A673 (cell line): ENCODE measurements at regions not wholly inside any gene's neighbourhood (a gene's known extent, or its start where the extent isn't known, plus 50 kb on each side); places are given as distances from the start of the nearest gene placed in this dataset.

Experiments used
- EZH2 ChIP-seq: fragments of 200-600 bp; sonication (generic); IDR thresholded peaks from 2 replicates; pipeline ENCODE4 v1.6.1; 2017; ENCODE audit warnings: borderline replicate concordance, low read depth, mild to moderate bottlenecking, mixed read lengths, antibody characterized with exemption, low read length; ENCODE audit not compliant: poor library complexity, severe bottlenecking
- TF ChIP-seq, protein P1 (sequence below): fragments of 300-800, 200-600 bp; sonication (generic); conservative IDR thresholded peaks from 2 replicates; pipeline ENCODE4 v1.5.1; 2017; ENCODE audit warnings: low read depth, mild to moderate bottlenecking, antibody characterized with exemption, low read length, moderate library complexity, mixed read lengths

DNA sequence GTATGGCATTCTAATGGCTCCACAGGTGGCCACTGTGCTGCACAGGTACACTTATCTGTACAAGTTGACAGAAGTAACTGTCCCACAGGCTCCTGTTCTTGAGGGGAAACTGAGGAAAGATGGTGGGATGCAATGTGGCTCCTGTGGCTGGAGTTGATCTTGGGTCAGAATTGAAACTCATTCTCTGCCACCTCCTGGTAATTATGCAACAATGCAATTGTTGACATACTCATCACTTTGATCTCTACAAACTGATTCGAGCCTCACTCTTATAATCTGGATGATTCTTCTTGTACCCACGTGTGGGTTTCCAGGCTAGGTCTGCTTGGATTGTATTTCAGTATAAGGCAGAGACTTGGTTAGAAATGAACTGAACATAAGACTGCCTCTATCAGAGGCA is 148.8 kb downstream of the CCNG2 start:
- TF ChIP-seq, protein P1, sequence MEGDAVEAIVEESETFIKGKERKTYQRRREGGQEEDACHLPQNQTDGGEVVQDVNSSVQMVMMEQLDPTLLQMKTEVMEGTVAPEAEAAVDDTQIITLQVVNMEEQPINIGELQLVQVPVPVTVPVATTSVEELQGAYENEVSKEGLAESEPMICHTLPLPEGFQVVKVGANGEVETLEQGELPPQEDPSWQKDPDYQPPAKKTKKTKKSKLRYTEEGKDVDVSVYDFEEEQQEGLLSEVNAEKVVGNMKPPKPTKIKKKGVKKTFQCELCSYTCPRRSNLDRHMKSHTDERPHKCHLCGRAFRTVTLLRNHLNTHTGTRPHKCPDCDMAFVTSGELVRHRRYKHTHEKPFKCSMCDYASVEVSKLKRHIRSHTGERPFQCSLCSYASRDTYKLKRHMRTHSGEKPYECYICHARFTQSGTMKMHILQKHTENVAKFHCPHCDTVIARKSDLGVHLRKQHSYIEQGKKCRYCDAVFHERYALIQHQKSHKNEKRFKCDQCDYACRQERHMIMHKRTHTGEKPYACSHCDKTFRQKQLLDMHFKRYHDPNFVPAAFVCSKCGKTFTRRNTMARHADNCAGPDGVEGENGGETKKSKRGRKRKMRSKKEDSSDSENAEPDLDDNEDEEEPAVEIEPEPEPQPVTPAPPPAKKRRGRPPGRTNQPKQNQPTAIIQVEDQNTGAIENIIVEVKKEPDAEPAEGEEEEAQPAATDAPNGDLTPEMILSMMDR, result no peak
- no peak for TF ChIP-seq EZH2
